GM12865 (cell line): ENCODE measurements at regions not wholly inside any gene's neighbourhood (a gene's known extent, or its start where the extent isn't known, plus 50 kb on each side); places are given as distances from the start of the nearest gene placed in this dataset.

Experiments used
- DNase-seq: peaks from one replicate; pipeline ENCODE4 v3.0.0; 2010; ENCODE audit warnings: low read depth
- H3K4me3 ChIP-seq: 2 replicates; pipeline ENCODE4 v1.5.1; 2011; ENCODE audit warnings: mild to moderate bottlenecking, low read depth, low read length, control low read depth
- TF ChIP-seq, protein P1 (sequence below): IDR thresholded peaks from 2 replicates; pipeline ENCODE4 v1.5.1; 2011; ENCODE audit warnings: low read length, control low read depth, low read depth, inconsistent platforms; ENCODE audit not compliant: insufficient read depth; ENCODE audit errors: missing control alignments

DNA sequence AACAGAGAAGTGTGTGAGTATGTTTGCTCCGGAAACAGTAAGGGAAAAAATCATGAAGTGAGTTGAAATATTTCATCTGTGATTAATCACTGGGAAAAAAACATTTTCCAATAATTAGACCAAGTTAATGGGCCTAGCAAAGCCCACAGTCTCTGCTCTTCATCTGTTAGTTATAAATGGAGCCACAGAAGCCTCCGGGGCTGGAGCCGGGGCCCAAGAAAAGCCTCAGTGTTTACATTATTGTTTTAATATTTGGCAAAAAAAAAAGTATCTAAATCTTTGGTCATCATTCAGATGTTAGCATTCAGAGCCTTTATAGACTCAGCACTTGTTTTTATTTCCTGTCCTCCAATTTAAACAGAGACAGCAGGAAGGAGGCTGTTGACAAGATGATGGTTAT is 115.0 kb downstream of the UBE2U start:
- no peak for DNase-seq
- TF ChIP-seq, protein P1, sequence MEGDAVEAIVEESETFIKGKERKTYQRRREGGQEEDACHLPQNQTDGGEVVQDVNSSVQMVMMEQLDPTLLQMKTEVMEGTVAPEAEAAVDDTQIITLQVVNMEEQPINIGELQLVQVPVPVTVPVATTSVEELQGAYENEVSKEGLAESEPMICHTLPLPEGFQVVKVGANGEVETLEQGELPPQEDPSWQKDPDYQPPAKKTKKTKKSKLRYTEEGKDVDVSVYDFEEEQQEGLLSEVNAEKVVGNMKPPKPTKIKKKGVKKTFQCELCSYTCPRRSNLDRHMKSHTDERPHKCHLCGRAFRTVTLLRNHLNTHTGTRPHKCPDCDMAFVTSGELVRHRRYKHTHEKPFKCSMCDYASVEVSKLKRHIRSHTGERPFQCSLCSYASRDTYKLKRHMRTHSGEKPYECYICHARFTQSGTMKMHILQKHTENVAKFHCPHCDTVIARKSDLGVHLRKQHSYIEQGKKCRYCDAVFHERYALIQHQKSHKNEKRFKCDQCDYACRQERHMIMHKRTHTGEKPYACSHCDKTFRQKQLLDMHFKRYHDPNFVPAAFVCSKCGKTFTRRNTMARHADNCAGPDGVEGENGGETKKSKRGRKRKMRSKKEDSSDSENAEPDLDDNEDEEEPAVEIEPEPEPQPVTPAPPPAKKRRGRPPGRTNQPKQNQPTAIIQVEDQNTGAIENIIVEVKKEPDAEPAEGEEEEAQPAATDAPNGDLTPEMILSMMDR: no peak

DNA sequence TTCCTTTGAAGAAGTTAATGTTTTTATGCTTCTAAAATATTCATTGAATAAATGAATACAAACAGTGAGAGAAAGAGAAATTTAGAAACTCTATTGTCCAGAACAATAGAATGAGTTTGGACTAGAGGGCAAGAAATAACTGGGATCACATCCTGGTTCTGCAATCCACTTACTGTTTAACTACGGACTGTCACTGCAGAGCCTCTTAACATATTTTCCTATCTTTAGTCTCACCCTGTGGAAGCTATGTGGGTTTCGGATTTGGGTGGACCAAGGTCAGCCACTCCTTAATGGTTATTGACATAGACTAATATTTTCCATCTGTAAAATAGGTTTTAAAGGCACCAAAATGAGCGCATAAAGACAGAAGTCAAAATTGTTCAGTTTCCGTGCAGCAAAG is 116.6 kb downstream of the UBE2U start:
- H3K4me3 ChIP-seq: no peak overlapping the region
- no peak for DNase-seq
- TF ChIP-seq, protein P1: no peak

More for the DNA sequence above, 115.0 kb downstream of the UBE2U start:
- H3K4me3 ChIP-seq: no peak overlapping the region

DNA sequence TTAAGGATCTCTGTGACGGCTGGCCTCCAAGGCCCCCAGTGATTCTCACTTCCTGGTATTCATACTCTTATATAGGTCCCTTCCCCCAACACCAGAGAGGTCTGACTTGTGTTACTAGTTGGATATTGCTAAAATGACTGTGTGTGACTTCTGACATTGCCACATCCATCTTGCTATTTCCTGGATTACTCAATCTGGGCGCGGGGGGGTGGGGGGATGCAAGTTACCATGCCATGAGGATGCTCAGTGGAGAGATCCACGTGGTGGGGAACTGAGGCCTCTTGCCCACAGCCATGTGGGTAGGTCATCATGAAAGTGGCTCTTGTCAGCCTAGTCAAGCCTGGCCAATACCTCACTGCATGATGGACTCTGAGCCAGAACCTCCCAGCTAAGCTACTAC is 117.0 kb downstream of the UBE2U start:
- DNase-seq: no peak
- H3K4me3 ChIP-seq: no peak overlapping the region
- TF ChIP-seq, protein P1: no peak

DNA sequence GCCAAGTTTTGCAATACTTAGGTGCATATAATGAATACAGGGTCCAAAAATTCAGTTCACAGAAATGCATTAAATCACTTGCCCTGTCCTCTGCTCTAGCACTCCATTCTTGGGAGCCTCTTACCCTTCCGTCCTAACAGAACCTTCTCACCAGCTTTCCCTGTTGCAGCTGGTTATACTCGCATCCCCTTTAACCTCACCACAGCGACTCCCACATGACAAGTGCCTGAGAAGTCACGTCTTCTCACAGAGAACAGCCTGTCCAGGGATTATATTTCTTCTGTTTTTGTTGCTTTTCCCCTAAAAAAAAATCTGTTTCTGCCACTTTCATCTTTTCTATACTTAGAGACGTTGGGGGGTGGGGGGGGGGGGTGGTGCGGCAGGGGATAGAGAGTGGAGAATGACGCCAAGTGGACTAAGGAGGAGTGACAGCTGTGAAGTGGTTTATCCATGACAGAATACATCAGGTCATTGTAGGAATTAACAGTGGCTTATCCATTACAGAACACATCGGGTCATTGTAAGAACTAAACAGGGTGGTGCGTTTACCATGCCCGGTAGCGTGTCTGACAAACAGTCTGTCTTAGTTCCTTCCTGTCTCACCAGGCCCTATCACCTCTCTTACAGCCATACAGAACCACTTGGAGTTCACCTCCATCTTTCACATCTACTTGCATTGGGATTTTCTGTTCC is 117.6 kb downstream of the UBE2U start:
- TF ChIP-seq, protein P1: no peak
- no peak for DNase-seq
- no peak overlapping the region for H3K4me3 ChIP-seq

DNA sequence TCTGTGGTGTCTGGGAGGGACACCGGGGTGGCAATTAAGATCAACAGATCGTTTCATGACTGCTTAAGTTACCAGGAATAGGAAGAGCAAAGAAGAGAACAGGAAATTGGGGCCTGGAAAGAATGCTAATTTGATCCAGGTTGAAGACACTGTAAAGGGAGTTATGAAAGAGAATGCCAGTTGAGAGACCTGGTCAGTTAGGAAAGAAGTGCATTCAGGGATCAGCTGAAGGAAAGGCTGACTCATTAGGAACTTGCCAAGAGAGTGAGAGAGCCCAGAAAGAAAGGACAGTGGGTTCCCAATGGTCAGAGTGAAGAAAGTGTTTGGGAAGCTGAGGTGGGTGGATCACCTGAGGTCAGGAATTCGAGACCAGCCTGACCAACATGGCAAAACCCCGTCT is 119.6 kb downstream of the UBE2U start:
- DNase-seq: no peak
- no peak overlapping the region for H3K4me3 ChIP-seq
- TF ChIP-seq, protein P1: no peak

DNA sequence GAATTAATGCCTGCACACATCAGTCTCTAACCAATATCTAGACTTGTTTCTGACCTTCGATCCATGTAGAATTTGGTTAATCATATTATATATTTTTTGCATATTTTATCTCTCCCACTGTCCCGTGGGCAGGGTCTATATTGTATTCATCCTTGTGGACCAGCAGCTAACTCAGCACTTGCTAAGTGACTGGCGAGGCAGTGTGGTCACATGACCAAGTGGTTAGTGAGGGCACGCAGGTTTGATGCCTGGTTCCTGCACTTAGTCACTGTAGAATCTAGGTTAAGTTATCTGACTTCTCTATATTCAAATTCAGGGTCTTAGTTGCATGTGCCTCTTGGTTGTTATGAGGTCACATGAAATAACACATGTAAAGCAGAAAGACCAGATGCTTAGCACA is 120.5 kb downstream of the UBE2U start:
- no peak overlapping the region for H3K4me3 ChIP-seq
- no peak for DNase-seq
- TF ChIP-seq, protein P1: no peak

DNA sequence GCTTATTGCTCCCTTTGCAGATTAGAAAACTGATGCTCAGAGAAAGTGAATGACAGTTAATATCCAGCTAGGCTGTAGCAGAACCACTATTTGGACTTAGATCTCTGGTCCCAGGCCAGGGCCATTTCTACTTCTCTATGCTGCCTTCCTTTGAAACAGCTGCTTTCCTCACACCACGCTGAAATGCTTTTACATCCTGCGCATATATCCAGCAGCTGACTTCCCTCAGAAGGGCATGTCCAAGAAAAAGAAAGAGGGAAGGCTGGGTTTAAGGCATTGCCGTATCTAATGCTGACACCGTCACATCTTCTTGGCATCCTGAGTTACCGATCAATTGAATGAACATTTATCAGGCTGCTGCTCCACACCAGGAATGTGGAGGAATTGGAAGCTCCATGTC is 122.4 kb downstream of the UBE2U start:
- no peak overlapping the region for H3K4me3 ChIP-seq
- TF ChIP-seq, protein P1: no peak
- no peak for DNase-seq
